ENCODE measurements at regions not wholly inside any gene's neighbourhood (a gene's known extent, or its start where the extent isn't known, plus 50 kb on each side); places are given as distances from the start of the nearest gene placed in this dataset.
"Not testable (repeated sequence)": the region's sequence is repeated elsewhere in the genome, so short reads cannot be mapped to it uniquely, and the experiment has no call there.

GRCh38 chrX:117429501-117429900 is 687.1 kb downstream of the KLHL13 start:
- TF ChIP-seq CTCF (IDR thresholded peaks at IDR 0.05; ENCODE audit: low read depth, low read length): no peak
- no peak for DNase-seq (ENCODE audit: low read depth in 1 of 2, low spot score in 1 of 2)
- Histone ChIP-seq H3K4me3 (no peak overlapping the region), H3K36me3 (no peaks in the 10 kb centered on the region), H3K27ac (no peak overlapping the region), H3K4me1 (ENCODE audit: low read depth) (no peaks in the 10 kb centered on the region), H3K9me3 (ENCODE audit: low read depth) (no peaks in the 10 kb centered on the region), H3K27me3 (no peaks in the 10 kb centered on the region)

- no peak for TF ChIP-seq CTCF (IDR thresholded peaks at IDR 0.05; ENCODE audit: low read depth, low read length)
- no peaks in the 10 kb centered on the region for H3K36me3 ChIP-seq
- no peaks in the 10 kb centered on the region for H3K9me3 ChIP-seq (ENCODE audit: low read depth)
- H3K4me3 ChIP-seq: no peak overlapping the region
- no peaks in the 10 kb centered on the region for H3K4me1 ChIP-seq (ENCODE audit: low read depth)
- DNase-seq (ENCODE audit: low read depth in 1 of 2, low spot score in 1 of 2): no peak
- no peaks in the 10 kb centered on the region for H3K27me3 ChIP-seq
- no peak overlapping the region for H3K27ac ChIP-seq
Measured at GRCh38 chrX:117407449-117408150, 709.0 kb downstream of the KLHL13 start.

- Histone ChIP-seq H3K4me3 (no peak overlapping the region), H3K27me3 (no peaks in the 10 kb centered on the region), H3K27ac (no peak overlapping the region), H3K4me1 (ENCODE audit: low read depth) (no peaks in the 10 kb centered on the region), H3K9me3 (ENCODE audit: low read depth) (no peaks in the 10 kb centered on the region), H3K36me3 (no peaks in the 10 kb centered on the region)
- DNase-seq (ENCODE audit: low read depth in 1 of 2, low spot score in 1 of 2): no peak
- no peak for TF ChIP-seq CTCF (IDR thresholded peaks at IDR 0.05; ENCODE audit: low read depth, low read length)
Measured at GRCh38 chrX:117400839-117401238, 715.8 kb downstream of the KLHL13 start.

GRCh38 chrX:117400005-117400404 is 716.6 kb downstream of the KLHL13 start:
- H3K9me3 ChIP-seq (ENCODE audit: low read depth): no peaks in the 10 kb centered on the region
- no peaks in the 10 kb centered on the region for H3K27me3 ChIP-seq
- no peak overlapping the region for H3K27ac ChIP-seq
- TF ChIP-seq CTCF (IDR thresholded peaks at IDR 0.05; ENCODE audit: low read depth, low read length): no peak
- DNase-seq (ENCODE audit: low read depth in 1 of 2, low spot score in 1 of 2): no peak
- H3K4me3 ChIP-seq: no peak overlapping the region
- H3K36me3 ChIP-seq: no peaks in the 10 kb centered on the region
- no peaks in the 10 kb centered on the region for H3K4me1 ChIP-seq (ENCODE audit: low read depth)

GRCh38 chrX:117397844-117398243 is 718.8 kb downstream of the KLHL13 start:
- no peak for DNase-seq (ENCODE audit: low read depth in 1 of 2, low spot score in 1 of 2)
- Histone ChIP-seq H3K27me3 (no peaks in the 10 kb centered on the region), H3K36me3 (no peaks in the 10 kb centered on the region), H3K4me1 (ENCODE audit: low read depth) (no peaks in the 10 kb centered on the region), H3K9me3 (ENCODE audit: low read depth) (no peaks in the 10 kb centered on the region), H3K27ac (no peak overlapping the region), H3K4me3 (no peak overlapping the region)
- no peak for TF ChIP-seq CTCF (IDR thresholded peaks at IDR 0.05; ENCODE audit: low read depth, low read length)

GRCh38 chrX:117394506-117395070 is 722.0 kb downstream of the KLHL13 start:
- not testable (repeated sequence) for DNase-seq (ENCODE audit: low read depth in 1 of 2, low spot score in 1 of 2); H3K4me3 ChIP-seq; H3K36me3 ChIP-seq; H3K27ac ChIP-seq; H3K4me1 ChIP-seq (ENCODE audit: low read depth); H3K9me3 ChIP-seq (ENCODE audit: low read depth); H3K27me3 ChIP-seq

GRCh38 chrX:117392360-117392759 is 724.2 kb downstream of the KLHL13 start:
- not testable (repeated sequence) for H3K27ac ChIP-seq; H3K36me3 ChIP-seq; H3K27me3 ChIP-seq; H3K4me3 ChIP-seq; H3K9me3 ChIP-seq (ENCODE audit: low read depth); DNase-seq (ENCODE audit: low read depth in 1 of 2, low spot score in 1 of 2); H3K4me1 ChIP-seq (ENCODE audit: low read depth)

Measured in cardiac muscle cell (in vitro differentiated cells and primary cell).